HG03095 (cell line): ENCODE measurements at regions not wholly inside any gene's neighbourhood (a gene's known extent, or its start where the extent isn't known, plus 50 kb on each side); places are given as distances from the start of the nearest gene placed in this dataset.

Source experiments
- ATAC-seq: cut with Tn5 transposase; IDR thresholded peaks from one replicate; pipeline ENCODE4 v1.9.1; 2021; ENCODE audit warnings: moderate library complexity; ENCODE audit not compliant: unreplicated experiment

DNA sequence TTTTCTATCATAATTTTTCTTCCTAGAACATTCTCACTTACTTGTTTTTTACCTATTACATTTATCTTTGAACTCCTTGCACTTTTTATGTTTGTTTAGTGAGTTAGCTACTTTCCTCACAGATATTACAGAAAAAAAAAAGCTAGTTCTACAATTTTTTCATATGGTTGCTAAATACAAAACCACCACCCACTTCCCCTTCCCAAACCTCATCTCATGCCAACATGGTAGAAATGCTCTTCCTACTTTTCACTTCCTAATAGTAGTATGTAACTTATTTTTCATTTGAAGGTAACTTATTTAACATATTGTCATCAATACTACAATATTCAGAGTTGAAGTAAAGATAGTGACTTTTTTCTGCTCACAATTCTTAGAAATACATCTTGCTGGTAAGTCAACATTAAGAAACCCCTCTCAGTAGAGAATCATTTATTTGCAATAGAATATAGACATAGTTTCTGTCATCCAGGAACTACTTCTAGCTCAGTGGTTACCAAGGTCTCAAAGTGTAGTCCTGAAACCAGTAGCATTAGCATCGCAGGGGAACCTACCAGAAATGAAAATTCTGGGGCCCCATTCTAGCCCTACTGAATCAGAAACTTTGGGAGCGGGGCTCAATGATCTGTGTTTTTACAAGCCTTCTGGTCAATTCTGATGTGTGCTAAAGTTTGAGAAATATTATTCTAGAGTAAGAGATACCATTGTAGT lies 1124.6 kb downstream of the DTWD2 start:
- no peak for ATAC-seq

DNA sequence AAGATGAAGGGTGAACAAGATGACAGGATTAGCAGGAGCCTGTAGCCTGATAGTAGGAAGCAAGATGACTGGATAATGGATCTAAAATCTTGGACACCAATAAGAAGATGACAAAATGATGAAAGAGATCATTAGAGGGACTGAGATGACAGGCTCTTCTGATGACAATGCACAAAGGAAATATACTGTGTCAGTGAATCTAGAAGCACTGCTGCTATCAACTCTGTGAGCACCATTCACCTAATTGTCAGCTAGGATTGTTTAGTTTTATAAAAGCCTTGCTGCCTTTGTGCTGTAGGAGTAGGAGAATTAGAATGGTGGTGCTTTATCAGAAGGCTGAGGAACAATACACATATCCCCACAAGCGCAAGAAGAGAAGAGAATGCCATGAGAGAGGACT lies 1127.8 kb downstream of the DTWD2 start:
- no peak for ATAC-seq

DNA sequence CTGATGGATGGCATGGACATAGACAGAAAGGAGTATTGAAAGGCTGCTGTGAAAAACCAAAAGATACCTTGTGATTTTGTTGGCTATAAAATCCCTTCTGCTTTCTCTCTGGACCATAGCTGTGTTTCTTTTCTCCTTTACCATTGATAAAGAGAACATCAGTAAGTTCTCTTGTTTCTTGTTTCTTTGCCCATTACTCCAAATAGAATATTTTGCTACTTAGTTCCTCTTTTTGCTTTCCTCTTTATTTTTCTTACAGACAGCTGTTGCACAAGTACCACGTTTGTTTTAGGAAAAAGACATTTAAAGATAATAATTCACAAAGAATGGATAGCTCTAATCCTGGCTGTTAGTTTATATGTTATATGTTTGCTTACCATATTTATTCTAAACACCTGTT lies 1129.2 kb downstream of the DTWD2 start:
- ATAC-seq, result no peak

DNA sequence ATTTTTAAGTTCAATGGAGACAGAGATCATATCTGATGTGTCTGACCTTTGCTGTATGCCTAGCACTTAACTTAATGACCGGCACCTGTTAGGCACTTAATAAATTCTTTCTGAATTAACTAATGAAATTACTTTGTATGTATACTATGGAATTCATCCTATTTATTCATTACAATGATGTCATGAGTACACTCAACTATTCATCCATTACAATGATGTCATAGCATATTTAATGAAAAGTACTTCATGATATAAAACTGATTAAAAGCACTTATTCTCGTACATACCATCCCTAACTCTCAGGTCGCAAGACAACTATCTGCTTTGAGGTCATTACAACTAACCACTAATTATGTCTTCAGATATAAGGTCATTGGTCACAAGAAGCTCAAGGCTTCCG lies 1131.6 kb downstream of the DTWD2 start:
- no peak for ATAC-seq

DNA sequence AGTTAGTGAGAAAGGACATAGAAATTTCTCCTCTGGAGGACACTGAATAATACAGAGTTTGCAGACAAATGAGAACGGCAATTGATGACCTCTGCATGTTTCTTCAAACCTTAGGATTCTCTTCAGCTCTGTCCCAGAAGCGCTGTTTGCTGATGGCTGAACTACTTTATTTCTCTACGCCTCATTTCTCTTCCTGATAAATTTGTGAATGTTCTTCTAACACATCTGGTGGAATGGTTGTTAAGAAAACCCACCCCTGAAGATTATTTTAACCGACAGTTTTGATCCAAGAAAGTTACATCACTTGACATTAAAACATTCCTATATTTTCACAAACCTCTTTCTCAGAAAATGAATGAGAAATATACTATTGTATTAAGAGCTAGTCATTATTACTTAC lies 1150.6 kb downstream of the DTWD2 start:
- ATAC-seq, result no peak

DNA sequence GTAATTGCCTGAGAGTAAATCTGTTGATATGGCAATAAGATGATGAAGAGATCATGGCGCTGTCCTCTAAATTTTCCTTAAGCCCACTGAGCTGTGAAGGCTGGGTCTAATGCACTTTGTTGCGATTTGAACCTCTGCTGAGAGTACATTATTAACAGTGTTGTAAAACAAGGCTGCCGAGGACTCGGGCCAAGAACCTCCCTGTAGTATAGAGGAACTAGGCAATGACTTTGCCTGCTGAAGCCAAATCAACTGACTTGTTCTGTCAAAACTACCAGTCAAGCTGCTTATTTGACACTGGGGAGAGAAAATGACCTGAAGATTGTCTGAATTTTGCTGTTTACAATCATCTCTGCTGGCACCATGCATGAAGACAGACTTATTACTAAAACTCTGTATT lies 1154.7 kb downstream of the DTWD2 start:
- no peak for ATAC-seq

DNA sequence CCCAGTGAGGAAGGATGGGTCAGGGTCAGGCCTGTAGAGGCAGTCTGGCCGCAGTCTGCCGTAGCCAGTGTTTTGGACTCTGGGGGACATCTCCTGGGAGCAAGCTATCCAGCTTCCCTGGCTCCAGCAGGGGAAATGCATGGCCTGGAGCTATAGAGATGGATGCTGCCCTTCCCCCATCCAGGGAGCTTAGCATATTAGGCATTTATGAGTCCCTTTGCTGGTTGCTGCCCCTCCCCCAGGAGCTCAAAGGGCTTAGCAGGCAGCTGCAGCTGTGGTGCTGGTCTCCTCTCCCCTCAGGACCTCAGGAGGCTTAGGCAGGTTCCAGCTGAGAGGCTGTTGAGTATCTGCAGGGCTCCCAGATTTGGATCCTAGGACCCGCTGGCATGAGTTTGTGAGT lies 1158.7 kb downstream of the DTWD2 start:
- no peak for ATAC-seq

DNA sequence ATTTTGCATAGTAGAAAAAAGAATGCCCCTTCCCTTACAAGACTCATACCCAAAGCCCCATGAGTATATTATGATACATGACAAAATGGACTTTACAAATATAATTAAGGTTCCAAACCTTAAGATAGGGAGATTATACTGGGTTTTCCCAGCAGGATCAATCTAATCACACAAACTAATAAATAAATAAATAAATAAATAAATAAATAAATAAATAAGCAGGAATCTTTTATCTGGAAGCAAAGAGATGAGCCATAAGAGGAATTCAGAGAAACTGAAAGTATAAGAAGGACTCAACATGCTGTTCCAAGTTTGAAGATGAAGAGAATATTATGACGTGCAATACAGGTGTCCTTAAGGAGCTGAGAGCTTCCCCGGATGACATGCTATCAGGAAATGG lies 1174.5 kb downstream of the DTWD2 start:
- ATAC-seq, result no peak

DNA sequence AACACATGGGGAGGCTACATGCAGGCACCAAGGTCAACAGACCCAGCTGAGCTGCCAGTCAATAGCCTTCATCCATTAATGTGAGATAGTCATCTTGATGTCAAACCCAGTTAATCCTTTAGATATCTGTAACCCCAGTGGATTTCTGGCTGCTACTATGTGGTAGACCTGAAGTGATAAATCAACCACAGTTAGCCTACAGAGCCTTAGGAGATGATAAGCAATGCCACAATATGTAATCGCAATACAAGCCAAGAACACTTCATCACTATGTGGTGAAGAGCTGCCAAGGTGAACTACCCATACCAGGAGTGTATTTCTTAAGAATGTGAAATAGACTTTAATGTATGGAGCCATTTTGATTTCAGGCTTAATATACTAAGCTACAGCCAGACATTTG lies 1175.5 kb downstream of the DTWD2 start:
- ATAC-seq, result no peak

DNA sequence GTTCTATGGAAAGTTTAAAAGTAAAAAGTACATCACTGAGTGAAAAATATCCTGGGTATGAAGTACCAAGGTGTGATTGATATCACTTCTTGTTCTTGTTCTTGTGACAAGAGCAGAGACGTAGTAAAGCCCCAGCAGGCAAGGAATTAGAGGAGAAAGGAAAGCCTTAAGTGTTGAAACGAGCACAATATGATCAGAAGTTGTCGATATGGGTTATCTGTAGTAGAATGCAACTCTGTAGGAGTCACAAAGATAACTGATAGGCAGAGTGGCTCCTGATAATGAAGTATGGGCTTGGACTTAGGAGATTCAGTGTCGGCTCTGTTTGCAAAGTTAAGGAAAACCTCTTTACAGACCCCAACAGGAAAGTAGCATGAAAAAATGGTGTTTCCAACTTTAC lies 1179.1 kb downstream of the DTWD2 start:
- no peak for ATAC-seq

DNA sequence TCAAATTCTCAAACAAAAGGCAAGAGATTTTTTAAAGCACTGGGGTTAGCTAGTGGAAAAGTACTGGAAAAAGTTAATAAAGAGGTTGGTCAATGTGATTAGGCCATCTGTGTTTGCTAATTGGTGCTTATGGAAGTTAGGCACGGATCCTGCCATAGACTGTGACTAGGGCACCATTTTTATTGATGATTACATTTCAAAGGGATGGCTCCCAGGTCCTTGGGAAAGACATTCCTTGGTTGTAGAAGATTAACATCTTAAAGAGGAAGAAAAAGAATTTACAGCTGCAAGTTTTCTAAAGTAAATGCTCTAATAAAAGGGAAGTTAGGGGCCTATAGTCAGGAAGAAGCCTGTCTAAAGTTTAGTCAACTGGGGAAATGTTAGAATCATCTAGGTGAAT lies 1183.3 kb downstream of the DTWD2 start:
- ATAC-seq, result no peak

DNA sequence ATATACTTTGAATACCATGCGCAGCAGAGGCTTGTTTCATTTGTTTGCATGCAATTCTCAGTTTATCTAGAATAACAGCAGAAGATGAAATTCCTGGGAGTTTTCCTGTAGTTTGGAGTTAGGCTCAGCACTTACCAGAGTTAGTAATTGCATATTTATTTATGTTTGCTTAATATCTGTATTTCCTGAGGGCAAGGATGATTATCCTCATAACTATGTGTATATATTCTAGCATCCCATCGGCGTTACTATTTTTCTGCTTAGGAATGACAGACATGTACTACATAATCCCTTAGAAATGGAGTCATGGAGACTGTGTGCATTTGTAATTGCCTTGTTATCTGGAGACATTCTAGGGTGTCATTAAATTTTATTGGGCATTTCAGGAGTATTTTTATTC lies 1184.8 kb downstream of the DTWD2 start:
- ATAC-seq, result no peak

DNA sequence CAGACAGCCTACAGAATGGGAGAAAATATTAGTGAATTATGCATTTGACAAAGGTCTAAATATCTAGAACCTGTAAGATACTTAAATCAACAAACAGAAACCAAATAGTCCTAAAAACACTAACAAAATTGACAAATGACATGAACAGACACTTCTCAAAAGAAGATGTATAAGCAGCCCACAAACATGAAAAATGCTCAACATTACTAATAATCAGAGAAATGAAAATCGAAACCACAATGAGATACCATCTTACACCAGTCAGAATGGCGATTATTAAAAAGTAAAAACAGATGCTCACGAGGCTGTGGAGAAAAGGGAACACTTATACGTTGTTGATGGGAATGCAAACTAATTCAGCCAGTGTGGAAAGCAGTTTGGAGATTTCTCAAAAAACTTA lies 1186.8 kb downstream of the DTWD2 start:
- ATAC-seq, result no peak

DNA sequence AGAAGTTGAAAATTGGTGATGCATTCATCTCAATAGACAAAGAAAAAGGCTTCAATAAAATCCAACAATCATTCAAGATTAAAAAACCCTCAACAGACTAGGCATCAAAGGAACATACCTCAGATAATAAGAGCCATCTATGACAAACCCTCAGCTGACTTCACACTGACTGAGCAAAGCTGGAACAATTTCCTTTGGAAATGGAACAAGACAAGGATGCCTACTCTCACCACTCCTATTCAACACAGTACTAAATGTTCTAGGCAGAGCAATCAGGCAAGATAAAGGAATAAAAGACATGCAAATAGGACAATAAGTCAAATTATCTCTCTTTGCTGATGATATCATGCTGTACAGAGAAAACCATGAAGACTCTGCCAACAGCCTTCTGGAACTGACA lies 1188.1 kb downstream of the DTWD2 start:
- ATAC-seq, result no peak

DNA sequence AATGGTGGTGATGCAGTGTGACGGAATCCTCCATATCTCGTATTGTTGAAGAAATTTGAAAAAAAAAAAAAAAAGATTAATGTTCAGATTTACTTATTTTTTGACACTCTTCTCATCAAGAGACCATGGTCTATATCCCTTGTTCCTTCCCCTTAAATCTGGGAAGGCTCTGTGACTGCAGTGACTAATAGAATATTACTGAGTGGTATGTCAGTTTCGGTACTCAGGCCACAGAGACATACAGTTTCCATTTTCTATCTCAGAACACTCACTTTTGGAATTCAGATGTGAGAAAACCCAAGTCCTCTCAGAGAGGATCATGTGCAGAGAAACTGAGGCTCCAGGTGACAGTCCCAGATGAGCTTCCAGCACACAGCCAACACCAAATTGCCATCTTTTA lies 1193.5 kb downstream of the DTWD2 start:
- ATAC-seq, result no peak

DNA sequence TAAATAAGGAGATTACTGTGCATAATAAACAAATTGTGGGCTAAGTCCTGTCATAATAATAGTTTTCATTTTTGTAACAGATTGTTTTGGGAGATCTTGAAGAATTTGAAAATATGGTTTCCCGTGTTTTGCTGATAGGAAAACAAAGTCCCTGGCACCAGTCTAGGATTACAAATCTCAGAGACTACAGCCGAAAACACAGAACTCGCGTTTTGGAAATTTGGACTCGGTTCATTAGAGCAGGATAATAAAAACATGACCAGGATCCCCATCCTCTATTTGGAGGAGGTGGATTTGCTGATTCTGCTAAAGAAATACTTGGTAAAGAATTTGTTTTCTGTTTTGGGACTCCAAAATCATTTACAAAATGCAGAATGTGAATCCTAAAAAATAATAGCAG lies 1194.4 kb downstream of the DTWD2 start:
- no peak for ATAC-seq

DNA sequence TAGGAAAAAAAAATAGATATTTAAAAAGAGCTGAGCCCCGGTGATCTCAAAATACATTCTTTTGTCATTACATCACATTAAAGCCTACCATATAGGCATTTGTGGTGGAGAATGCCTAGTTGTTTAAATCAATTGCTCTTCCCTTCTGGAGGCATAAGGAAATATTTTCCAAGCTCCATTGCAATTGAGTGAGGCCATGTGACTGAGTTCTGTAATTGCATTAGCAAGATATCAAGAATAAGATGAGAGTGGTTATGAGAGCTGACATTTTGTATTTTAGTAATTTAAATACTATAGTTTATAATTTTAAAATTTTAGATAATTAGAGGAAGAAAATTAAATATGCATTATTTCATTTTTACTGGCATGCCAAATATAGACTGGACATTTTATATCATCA lies 1195.9 kb downstream of the DTWD2 start:
- ATAC-seq, result no peak

DNA sequence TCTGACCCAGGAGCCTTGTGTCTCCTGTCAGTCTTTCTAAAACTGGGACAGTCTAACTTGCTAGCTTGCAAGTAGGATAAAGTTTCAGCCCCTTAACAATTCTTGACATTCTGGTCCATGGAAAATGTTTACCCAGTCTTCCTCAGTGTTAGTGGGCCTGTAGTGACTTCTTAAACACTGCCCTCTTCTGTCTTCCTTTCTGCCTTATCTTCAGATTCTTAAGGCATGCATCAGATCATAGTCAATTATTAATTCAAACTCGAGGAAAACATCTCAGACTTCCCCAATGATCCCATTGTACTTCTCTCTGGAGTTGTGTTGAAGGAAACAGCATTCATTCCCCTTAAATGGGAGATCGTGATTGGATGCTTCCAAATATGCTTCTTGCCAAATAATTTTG lies 1199.8 kb downstream of the DTWD2 start:
- ATAC-seq, result no peak

DNA sequence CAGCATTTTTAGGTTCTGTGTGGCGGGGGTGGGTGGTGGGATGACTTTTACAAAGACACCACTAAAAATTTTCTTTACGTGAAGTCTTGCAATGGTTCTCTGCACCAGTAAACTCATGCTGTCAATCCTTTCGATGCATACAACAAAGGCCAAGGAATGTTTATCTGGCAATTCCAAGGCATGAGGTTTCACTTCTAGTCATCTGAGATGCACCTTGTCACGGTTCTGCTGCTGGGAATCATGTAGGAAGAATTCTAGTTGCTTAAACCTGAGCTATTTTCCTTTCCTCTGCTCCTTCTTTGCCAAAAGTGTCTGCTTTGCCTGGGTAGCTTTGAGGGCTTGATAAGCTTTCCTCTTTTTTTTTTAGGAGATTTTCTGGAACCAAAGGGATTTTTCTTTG lies 1204.5 kb upstream of the SEMA6A start:
- ATAC-seq, result no peak

DNA sequence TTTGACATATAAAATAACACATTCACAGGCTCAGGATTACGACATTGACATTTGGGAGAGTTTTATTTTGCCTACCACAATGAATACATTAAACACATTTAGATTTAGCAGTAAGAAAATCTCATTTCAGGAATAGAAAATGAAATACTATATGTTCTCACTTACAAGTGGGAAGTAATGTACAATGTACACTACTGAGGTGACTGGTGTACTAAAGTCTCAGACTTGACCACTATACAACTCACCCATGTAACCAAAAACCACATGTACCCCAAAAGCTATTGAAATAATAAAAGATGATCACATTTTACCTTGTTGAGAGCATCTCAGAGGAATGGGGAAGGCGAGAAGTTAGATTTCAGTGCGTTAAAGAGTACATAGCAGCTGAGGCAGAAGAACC lies 1202.4 kb upstream of the SEMA6A start:
- no peak for ATAC-seq

DNA sequence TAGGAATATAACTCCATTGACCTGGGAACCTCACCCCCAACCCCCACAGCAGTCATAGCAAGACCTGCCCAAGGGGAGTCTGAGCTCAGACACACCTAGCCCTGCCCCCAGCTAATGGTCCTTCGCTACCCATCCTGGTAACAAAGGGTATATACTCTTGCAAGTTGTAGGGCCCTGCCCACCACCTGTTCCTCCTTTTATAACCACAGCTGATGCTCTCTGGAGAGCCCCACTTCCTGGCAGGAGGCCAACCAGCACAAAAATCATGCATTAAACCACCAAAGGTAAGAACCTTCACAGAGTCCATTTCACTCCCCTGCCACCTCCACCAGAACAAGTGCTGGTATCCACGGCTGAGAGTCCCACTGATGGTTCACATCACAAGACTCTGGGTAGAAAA lies 1195.3 kb upstream of the SEMA6A start:
- no peak for ATAC-seq

DNA sequence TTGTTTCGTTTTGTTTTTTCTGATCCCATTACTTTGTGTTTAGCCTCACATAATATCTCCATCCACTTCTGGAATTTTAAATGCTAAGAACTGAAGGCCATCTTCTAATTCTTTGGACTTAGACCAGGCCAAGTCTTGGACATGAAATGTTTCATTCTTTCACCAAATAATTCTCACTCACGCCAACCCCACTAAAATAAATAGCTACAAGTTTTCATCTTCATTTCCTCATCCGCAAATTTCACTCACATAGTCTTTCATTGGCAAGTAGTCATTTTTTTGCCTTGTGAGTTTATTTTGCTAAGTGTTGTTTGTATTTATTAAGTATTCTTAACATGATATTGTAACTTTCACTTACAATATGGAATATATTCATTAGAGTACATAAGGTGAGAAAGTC lies 1188.6 kb upstream of the SEMA6A start:
- ATAC-seq, result no peak

DNA sequence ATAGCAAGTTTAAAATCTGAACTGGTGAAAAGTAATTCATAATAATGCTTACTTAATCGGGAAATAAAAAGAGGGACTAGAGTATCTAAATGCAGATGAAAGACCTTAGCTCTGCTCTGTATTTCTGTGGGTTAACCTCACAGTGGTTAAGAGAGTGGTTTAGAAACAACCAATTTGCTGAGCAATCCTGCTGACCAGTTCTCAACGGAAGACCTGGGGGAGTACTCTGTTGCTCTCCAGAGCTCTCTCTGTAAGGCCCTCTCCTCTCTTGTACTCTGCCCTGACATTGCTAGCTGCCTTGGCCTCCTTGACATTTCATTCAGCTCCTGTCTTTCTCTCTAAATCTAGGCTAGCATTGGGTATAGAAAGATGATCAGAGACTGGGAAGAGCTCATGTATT lies 1186.6 kb upstream of the SEMA6A start:
- ATAC-seq, result no peak
